G401 (cell line): ENCODE measurements at regions not wholly inside any gene's neighbourhood (a gene's known extent, or its start where the extent isn't known, plus 50 kb on each side); places are given as distances from the start of the nearest gene placed in this dataset.

Experiments used
- DNase-seq: peaks from one replicate; pipeline ENCODE4 v3.0.0-alpha.2; 2015; ENCODE audit warnings: low spot score
- in situ Hi-C: cut with HindIII; loops from 2 replicates; pipeline ENCODE4 v1.10.0; 2016; ENCODE audit warnings: low sequenced_read_pairs, mixed read lengths

- no peak for DNase-seq
- in situ Hi-C loops, result no loop called here
Observed at GRCh38 chr17:55561973-55562495, 50.8 kb upstream of the SMIM36 start.

- DNase-seq, result no peak
- in situ Hi-C loops, result no loop called here
Observed at GRCh38 chr17:55561316-55561972, 50.2 kb upstream of the SMIM36 start.
